AG09319 (cell line): ENCODE measurements at regions not wholly inside any gene's neighbourhood (a gene's known extent, or its start where the extent isn't known, plus 50 kb on each side); places are given as distances from the start of the nearest gene placed in this dataset.

Source experiments
- DNase-seq: peaks from one replicate; pipeline ENCODE4 v3.0.0-alpha.2; 2010; ENCODE audit warnings: low read depth; ENCODE audit errors: extremely low read depth
- TF ChIP-seq, protein P1 (sequence below): IDR thresholded peaks from 2 replicates; pipeline ENCODE4 v1.5.1; 2011; ENCODE audit warnings: low read depth, mild to moderate bottlenecking, inconsistent platforms, low read length, moderate library complexity

DNA sequence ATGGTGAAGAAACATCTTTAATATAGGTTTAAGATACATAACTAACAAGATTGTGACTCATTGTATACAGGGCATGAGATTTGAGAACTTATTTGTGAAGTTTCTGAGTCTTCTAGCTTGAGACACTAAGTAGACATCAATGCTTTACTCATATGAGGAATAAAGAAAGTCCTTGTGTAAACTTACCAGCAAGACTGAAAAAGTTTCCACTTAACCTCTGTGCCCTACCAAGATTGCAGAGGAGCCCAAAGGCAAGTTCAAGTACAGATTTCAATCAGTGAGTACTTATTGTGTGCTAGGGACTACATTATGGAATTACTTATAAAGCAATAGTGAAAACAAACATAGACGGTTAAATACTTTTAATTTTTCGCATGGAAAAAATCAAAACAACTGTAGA is 1041.2 kb upstream of the CELF4 start:
- DNase-seq, result no peak
- TF ChIP-seq, protein P1, sequence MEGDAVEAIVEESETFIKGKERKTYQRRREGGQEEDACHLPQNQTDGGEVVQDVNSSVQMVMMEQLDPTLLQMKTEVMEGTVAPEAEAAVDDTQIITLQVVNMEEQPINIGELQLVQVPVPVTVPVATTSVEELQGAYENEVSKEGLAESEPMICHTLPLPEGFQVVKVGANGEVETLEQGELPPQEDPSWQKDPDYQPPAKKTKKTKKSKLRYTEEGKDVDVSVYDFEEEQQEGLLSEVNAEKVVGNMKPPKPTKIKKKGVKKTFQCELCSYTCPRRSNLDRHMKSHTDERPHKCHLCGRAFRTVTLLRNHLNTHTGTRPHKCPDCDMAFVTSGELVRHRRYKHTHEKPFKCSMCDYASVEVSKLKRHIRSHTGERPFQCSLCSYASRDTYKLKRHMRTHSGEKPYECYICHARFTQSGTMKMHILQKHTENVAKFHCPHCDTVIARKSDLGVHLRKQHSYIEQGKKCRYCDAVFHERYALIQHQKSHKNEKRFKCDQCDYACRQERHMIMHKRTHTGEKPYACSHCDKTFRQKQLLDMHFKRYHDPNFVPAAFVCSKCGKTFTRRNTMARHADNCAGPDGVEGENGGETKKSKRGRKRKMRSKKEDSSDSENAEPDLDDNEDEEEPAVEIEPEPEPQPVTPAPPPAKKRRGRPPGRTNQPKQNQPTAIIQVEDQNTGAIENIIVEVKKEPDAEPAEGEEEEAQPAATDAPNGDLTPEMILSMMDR, result no peak

DNA sequence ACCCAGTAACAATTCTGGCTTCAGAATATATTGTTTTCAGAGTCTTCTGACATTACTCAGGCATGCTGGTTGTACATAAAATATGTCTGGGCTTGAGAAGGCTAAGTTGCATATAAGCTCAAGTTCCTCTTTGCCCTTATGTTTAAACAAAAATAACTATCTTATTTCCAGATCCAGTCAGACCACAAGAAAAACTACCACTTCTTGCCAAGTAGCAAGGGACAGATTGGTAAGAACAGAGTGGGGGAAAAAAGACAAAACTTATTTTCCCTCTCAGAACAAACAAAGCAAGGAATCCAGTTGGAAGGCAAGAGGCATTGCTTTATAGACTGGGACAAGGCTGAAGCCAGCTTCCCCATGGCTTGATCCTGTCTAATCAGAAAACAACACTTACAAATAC is 1036.7 kb upstream of the CELF4 start:
- DNase-seq, result no peak
- TF ChIP-seq, protein P1, result no peak

DNA sequence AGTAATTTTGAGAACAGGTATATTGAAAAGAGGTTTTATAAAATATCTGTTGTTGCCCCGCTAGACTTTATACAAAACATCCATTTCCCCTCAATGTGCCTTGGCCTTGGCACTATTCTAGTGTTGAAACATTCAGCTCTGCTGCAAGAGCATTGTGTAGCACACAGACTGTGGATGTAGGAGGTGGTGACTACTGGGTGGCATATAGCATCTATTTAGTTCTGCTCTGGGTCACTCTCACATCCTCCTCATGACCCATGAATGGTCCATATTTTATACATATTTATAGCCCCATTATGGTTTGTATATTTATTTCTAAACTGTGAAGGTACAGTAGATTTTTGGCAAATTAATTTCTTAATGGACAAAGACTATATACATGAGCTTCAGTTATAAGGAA is 1022.0 kb upstream of the CELF4 start:
- TF ChIP-seq, protein P1, result no peak
- DNase-seq, result no peak

GRCh38 chr18:38586327-38586726 is 1020.7 kb upstream of the CELF4 start:
- DNase-seq, result no peak
- TF ChIP-seq, protein P1, result no peak

GRCh38 chr18:38579764-38580163 is 1014.2 kb upstream of the CELF4 start:
- TF ChIP-seq, protein P1, result no peak
- DNase-seq, result no peak

DNA sequence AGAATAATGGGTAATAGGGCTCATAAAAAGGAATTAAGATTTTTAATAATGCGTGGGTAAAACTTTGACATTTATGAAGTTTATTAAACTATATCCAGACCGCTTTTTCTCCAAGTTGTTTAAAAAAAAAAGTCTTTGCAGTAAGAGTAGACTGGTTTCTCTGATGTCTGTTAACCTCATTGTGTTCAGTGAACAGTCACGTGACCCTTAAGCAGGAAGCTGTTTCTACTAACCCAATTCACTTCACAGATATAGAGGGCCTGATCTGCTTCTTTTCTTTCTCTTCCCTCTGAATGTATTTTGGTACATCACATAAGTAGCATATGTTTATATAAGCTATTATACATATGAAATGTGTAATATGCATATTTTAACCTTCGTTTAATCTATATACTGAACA is 1011.3 kb upstream of the CELF4 start:
- DNase-seq, result no peak
- TF ChIP-seq, protein P1, result no peak

DNA sequence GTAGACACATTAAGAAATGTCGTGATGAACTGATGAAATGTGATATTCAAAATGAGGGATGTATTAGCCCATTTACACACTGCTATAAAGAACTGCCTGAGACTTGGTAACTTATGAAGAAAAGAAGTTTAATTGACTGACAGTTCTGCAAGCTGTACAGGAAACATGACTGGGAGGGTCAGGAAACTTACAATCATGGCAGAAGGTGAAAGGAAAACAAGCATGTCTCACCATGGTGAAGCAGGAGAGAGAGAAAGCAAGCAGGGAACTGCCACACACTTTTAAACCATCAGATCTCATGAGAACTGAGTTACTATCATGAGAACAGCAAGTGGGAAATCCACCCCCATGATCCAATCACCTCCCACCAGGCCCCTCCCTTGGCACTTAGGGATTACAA is 1010.8 kb upstream of the CELF4 start:
- TF ChIP-seq, protein P1, result no peak
- no peak for DNase-seq

DNA sequence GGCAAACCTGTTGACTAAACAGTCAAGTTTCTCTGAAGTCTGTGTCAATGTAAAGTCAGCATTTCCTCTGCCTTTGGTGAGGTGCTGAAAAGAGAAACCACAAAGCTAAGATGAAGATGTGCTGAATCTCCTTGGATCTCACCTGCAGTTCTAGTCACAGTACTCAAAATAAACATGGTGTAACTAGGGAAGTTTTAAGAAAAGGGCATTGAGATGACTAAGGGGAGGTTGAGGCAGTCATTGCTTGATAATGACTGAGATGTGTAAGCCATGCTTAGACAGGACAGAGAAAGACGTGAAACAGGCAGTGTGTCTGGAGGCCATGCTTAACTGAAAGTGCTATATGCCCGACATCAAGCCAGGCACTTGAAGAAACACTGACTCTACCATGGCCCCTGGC is 1010.0 kb upstream of the CELF4 start:
- no peak for DNase-seq
- TF ChIP-seq, protein P1, result no peak
